ENCODE measurements at regions not wholly inside any gene's neighbourhood (a gene's known extent, or its start where the extent isn't known, plus 50 kb on each side); places are given as distances from the start of the nearest gene placed in this dataset.

DNA sequence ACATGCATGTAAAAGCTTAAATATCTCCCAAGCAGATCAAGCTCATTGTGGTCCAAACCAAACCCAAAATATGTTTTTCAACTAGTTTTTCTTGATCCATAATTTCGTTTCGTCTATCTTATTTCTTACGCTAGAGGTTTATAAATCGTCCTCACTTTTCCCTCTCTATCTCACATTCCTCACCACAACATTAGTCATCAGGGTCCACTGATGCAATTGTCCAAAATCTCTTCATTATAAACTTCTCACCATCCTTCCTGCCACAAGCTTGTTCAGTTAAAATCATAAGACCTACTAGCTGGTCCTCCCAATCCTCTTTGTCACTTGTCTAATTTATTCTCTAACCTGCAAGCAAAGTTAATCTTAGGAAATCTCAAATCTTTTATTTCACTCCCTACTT lies 173.0 kb upstream of the PALMD start:
- Histone ChIP-seq H3K4me3 (replicated peaks in 1 of 3; ENCODE audit: low read depth in 2 of 3, low read length in 3 of 3) (no peak overlapping the region), H3K36me3 (replicated peaks in 1 of 2; ENCODE audit: control insufficient read depth in 1 of 2, insufficient read depth in 2 of 2, low read length in 2 of 2) (no peaks in the 10 kb centered on the region), H3K4me2 (replicated peaks; ENCODE audit: extremely low read depth, low read length, poor library complexity, severe bottlenecking) (no peak overlapping the region), H2AFZ (ENCODE audit: insufficient read depth, low read depth, low read length, poor library complexity, severe bottlenecking) (no peak overlapping the region), H3K79me2 (ENCODE audit: insufficient read depth, low read length) (no peaks in the 10 kb centered on the region), H3K4me1 (ENCODE audit: control insufficient read depth in 1 of 2, insufficient read depth in 2 of 2, low read length in 2 of 2) (no peaks in the 10 kb centered on the region), H3K27ac (ENCODE audit: low read depth in 1 of 2, low read length in 2 of 2) (no peak overlapping the region), H4K20me1 (ENCODE audit: insufficient read depth, low read length) (no peaks in the 10 kb centered on the region), H3K9me3 (replicated peaks in 1 of 2; ENCODE audit: control insufficient read depth in 1 of 2, insufficient read depth in 1 of 2, low read length in 2 of 2) (no peaks in the 10 kb centered on the region), H3K9ac (ENCODE audit: insufficient read depth, low read length, poor library complexity, severe bottlenecking) (no peak overlapping the region), H3K27me3 (ENCODE audit: control insufficient read depth in 2 of 2, insufficient read depth in 2 of 2, low read length in 2 of 2) (no peaks in the 10 kb centered on the region)
- Mint-ChIP-seq H3K27me3 (ENCODE audit: low read depth in 3 of 3) (peaks cover 0 to 2% (median 1%) of the 10 kb centered on the region in 3 donors), H3K4me3 (no peak overlapping the region), H3K9me3 (peaks cover 0 to 2% (median 0%) of the 10 kb centered on the region in 7 donors), H3K4me1 (no peaks in the 10 kb centered on the region), H3K27ac (no peak overlapping the region), H3K36me3 (no peaks in the 10 kb centered on the region)
- no peak for DNase-seq
- 88% methylated on average over 4 of the region's 4 CpGs for WGBS (ENCODE audit: insufficient coverage)
- intact Hi-C loops (cut with micrococcal nuclease) = no loop called here
- TF ChIP-seq CTCF (IDR thresholded peaks at IDR 0.05) = no peak

DNA sequence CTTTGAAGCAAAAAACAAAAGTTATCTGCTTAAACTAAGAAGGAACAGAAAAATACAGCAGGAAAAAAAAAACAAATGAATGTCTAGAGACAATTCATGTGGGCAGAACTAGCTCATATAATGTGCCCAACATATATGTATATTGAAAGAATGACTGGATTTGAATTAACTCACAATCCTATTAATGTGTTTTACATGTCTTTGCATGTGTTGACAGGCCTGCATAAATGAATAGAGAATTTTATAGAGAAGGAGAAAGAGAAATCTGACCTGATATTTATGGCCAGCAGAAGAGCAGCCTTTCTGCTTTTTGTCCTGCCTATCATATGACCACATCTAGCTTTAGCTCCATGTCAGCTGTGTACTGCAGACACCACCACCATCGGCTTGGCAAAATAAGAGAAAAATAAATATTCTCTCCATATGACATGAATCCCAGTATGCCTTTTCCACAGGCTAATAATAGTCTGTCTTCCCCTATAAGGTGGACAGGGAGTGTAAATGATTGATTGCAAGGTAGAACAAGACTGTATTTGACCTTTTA lies 171.5 kb upstream of the PALMD start:
- intact Hi-C loops (cut with micrococcal nuclease) = no loop called here

More for the DNA sequence above, 171.5 kb upstream of the PALMD start:
- no peak overlapping the region for H3K4me3 Mint-ChIP-seq
- WGBS (ENCODE audit: insufficient coverage) = no CpG with 5 or more reads among the region's 1 CpG
- no peaks in the 10 kb centered on the region for H3K36me3 Mint-ChIP-seq
- TF ChIP-seq CTCF (IDR thresholded peaks at IDR 0.05) = no peak
- no peak overlapping the region for H3K27ac ChIP-seq (ENCODE audit: low read depth in 1 of 2, low read length in 2 of 2)
- no peaks in the 10 kb centered on the region for H3K4me1 ChIP-seq (ENCODE audit: control insufficient read depth in 1 of 2, insufficient read depth in 2 of 2, low read length in 2 of 2)
- no peaks in the 10 kb centered on the region for H3K36me3 ChIP-seq (replicated peaks in 1 of 2; ENCODE audit: control insufficient read depth in 1 of 2, insufficient read depth in 2 of 2, low read length in 2 of 2)
- H3K79me2 ChIP-seq (ENCODE audit: insufficient read depth, low read length) = no peaks in the 10 kb centered on the region
- no peak overlapping the region for H2AFZ ChIP-seq (ENCODE audit: insufficient read depth, low read depth, low read length, poor library complexity, severe bottlenecking)
- no peak overlapping the region for H3K9ac ChIP-seq (ENCODE audit: insufficient read depth, low read length, poor library complexity, severe bottlenecking)
- H4K20me1 ChIP-seq (ENCODE audit: insufficient read depth, low read length) = no peaks in the 10 kb centered on the region
- peaks cover 0 to 2% (median 1%) of the 10 kb centered on the region in 3 donors for H3K27me3 Mint-ChIP-seq (ENCODE audit: low read depth in 3 of 3)
- no peak for DNase-seq
- H3K4me3 ChIP-seq (replicated peaks in 1 of 3; ENCODE audit: low read depth in 2 of 3, low read length in 3 of 3) = no peak overlapping the region
- no peaks in the 10 kb centered on the region for H3K4me1 Mint-ChIP-seq
- no peak overlapping the region for H3K4me2 ChIP-seq (replicated peaks; ENCODE audit: extremely low read depth, low read length, poor library complexity, severe bottlenecking)
- H3K27ac Mint-ChIP-seq = no peak overlapping the region
- H3K27me3 ChIP-seq (ENCODE audit: control insufficient read depth in 2 of 2, insufficient read depth in 2 of 2, low read length in 2 of 2) = no peaks in the 10 kb centered on the region
- peaks cover 0 to 2% (median 0%) of the 10 kb centered on the region in 7 donors for H3K9me3 Mint-ChIP-seq
- H3K9me3 ChIP-seq (replicated peaks in 1 of 2; ENCODE audit: control insufficient read depth in 1 of 2, insufficient read depth in 1 of 2, low read length in 2 of 2) = no peaks in the 10 kb centered on the region

All from CD14-positive monocyte (primary cell).